K562 (cell line): ENCODE measurements at regions not wholly inside any gene's neighbourhood (a gene's known extent, or its start where the extent isn't known, plus 50 kb on each side); places are given as distances from the start of the nearest gene placed in this dataset.

Experiments
- FOXA1 ChIP-seq: fragments of 450-650 bp; IDR thresholded peaks from 2 replicates; pipeline ENCODE4 v1.6.1; 2016; ENCODE audit warnings: mild to moderate bottlenecking, borderline replicate concordance
- GABPA ChIP-seq: fragments of 200-800 bp; sonication (Bioruptor generic); conservative IDR thresholded peaks from 2 replicates; pipeline ENCODE4 v1.6.1; 2016; ENCODE audit warnings: low read depth, missing genetic modification characterization, missing compliant biosample characterization
- HNRNPLL ChIP-seq: fragments of 200-400 bp; formaldehyde crosslinking; IDR thresholded peaks from 2 replicates; pipeline ENCODE4 v1.6.1; 2017; ENCODE audit warnings: low read length, low read depth, mild to moderate bottlenecking; ENCODE audit not compliant: poor library complexity, severe bottlenecking
- KAT7 ChIP-seq: sonication (generic); formaldehyde crosslinking; IDR thresholded peaks from 2 replicates; pipeline ENCODE4 v1.8.0; 2022; ENCODE audit warnings: missing genetic modification reagents, mild to moderate bottlenecking, borderline replicate concordance
- NCOA4 ChIP-seq: fragments of 450-650 bp; IDR thresholded peaks from 2 replicates; pipeline ENCODE4 v1.6.1; 2018; ENCODE audit warnings: mild to moderate bottlenecking; ENCODE audit not compliant: partially characterized antibody
- SIN3A ChIP-seq, 2 experiments: fragments of 150-350 bp in 1 of 2; IDR thresholded peaks; 2 replicates each; pipeline ENCODE4 v1.6.1; 2011 to 2016; ENCODE audit warnings: borderline replicate concordance in 2 of 2, low read depth in 2 of 2, low read length in 2 of 2, mild to moderate bottlenecking in 2 of 2, moderate library complexity in 2 of 2; ENCODE audit not compliant: control insufficient read depth in 1 of 2
- TF ChIP-seq, protein P1 (sequence below), 2 experiments: fragments of 450-650 bp in 1 of 2; sonication (generic) in 1 of 2; formaldehyde crosslinking; conservative IDR thresholded peaks; 2 replicates each; pipeline versions ENCODE4 v1.4.0 to v1.8.1; 2020 to 2022; ENCODE audit warnings: mild to moderate bottlenecking in 1 of 2, missing genetic modification reagents in 1 of 2
- TF ChIP-seq, protein P2 (sequence below): fragments of 450-650 bp; conservative IDR thresholded peaks from 2 replicates; pipeline ENCODE4 v1.6.1; 2016; ENCODE audit warnings: missing genetic modification characterization, low read depth, mild to moderate bottlenecking, missing compliant biosample characterization, moderate library complexity
- TF ChIP-seq, protein P3 (sequence below): sonication (generic); formaldehyde crosslinking; IDR thresholded peaks from 2 replicates; pipeline ENCODE4 v1.8.0; 2022; ENCODE audit warnings: mild to moderate bottlenecking, missing genetic modification reagents

- TF ChIP-seq, protein P1, sequence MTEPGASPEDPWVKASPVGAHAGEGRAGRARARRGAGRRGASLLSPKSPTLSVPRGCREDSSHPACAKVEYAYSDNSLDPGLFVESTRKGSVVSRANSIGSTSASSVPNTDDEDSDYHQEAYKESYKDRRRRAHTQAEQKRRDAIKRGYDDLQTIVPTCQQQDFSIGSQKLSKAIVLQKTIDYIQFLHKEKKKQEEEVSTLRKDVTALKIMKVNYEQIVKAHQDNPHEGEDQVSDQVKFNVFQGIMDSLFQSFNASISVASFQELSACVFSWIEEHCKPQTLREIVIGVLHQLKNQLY (CRISPR knock-in tag; conservative IDR thresholded peaks at IDR 0.05): no peak
- TF ChIP-seq, protein P2, sequence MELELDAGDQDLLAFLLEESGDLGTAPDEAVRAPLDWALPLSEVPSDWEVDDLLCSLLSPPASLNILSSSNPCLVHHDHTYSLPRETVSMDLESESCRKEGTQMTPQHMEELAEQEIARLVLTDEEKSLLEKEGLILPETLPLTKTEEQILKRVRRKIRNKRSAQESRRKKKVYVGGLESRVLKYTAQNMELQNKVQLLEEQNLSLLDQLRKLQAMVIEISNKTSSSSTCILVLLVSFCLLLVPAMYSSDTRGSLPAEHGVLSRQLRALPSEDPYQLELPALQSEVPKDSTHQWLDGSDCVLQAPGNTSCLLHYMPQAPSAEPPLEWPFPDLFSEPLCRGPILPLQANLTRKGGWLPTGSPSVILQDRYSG (tag): no peak
- TF ChIP-seq FOXA1 (no peak), NCOA4 (no peak), KAT7 (CRISPR knock-in tag) (no peak), GABPA (tag) (no peak), HNRNPLL (no peak), SIN3A (IDR thresholded peaks at IDR 0.05; ENCODE audit: borderline replicate concordance in 2 of 2, control insufficient read depth in 1 of 2, low read depth in 2 of 2, low read length in 2 of 2) (no peak)
- TF ChIP-seq, protein P3, sequence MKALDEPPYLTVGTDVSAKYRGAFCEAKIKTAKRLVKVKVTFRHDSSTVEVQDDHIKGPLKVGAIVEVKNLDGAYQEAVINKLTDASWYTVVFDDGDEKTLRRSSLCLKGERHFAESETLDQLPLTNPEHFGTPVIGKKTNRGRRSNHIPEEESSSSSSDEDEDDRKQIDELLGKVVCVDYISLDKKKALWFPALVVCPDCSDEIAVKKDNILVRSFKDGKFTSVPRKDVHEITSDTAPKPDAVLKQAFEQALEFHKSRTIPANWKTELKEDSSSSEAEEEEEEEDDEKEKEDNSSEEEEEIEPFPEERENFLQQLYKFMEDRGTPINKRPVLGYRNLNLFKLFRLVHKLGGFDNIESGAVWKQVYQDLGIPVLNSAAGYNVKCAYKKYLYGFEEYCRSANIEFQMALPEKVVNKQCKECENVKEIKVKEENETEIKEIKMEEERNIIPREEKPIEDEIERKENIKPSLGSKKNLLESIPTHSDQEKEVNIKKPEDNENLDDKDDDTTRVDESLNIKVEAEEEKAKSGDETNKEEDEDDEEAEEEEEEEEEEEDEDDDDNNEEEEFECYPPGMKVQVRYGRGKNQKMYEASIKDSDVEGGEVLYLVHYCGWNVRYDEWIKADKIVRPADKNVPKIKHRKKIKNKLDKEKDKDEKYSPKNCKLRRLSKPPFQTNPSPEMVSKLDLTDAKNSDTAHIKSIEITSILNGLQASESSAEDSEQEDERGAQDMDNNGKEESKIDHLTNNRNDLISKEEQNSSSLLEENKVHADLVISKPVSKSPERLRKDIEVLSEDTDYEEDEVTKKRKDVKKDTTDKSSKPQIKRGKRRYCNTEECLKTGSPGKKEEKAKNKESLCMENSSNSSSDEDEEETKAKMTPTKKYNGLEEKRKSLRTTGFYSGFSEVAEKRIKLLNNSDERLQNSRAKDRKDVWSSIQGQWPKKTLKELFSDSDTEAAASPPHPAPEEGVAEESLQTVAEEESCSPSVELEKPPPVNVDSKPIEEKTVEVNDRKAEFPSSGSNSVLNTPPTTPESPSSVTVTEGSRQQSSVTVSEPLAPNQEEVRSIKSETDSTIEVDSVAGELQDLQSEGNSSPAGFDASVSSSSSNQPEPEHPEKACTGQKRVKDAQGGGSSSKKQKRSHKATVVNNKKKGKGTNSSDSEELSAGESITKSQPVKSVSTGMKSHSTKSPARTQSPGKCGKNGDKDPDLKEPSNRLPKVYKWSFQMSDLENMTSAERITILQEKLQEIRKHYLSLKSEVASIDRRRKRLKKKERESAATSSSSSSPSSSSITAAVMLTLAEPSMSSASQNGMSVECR (CRISPR knock-in tag): no peak
- TF ChIP-seq, all 486 proteins: peak for 0
Observed at GRCh38 chr16:50857881-50858280, 116.0 kb downstream of the CYLD start (continued).
